Mucosa of rectum (tissue), 2 donors: ENCODE measurements at regions not wholly inside any gene's neighbourhood (a gene's known extent, or its start where the extent isn't known, plus 50 kb on each side); places are given as distances from the start of the nearest gene placed in this dataset.
"Not testable (repeated sequence)": the region's sequence is repeated elsewhere in the genome, so short reads cannot be mapped to it uniquely, and the experiment has no call there.

ENCODE experiments used
- H3K27ac ChIP-seq, 2 donors: one replicate each; pipeline ENCODE4 v1.7.0; 2013; ENCODE audit warnings: inconsistent platforms in 2 of 2, low read depth in 2 of 2, low read length in 2 of 2
- H3K27me3 ChIP-seq, 2 donors: one replicate each; pipeline ENCODE4 v1.7.0; 2013; ENCODE audit warnings: low read length in 2 of 2; ENCODE audit not compliant: control insufficient read depth in 2 of 2, insufficient read depth in 2 of 2
- H3K36me3 ChIP-seq, 2 donors: one replicate each; pipeline ENCODE4 v1.7.0; 2013; ENCODE audit warnings: low read length in 2 of 2; ENCODE audit not compliant: control insufficient read depth in 2 of 2, insufficient read depth in 2 of 2
- H3K4me1 ChIP-seq, 2 donors: one replicate each; pipeline ENCODE4 v1.7.0; 2013; ENCODE audit warnings: low read length in 2 of 2, mild to moderate bottlenecking in 1 of 2; ENCODE audit not compliant: control insufficient read depth in 2 of 2, insufficient read depth in 2 of 2
- H3K4me3 ChIP-seq, 2 donors: one replicate each; pipeline ENCODE4 v1.7.0; 2013; ENCODE audit warnings: low read length in 2 of 2
- H3K9ac ChIP-seq, 2 donors: one replicate each; pipeline ENCODE4 v1.7.0; 2013; ENCODE audit warnings: low read length in 2 of 2, low read depth in 1 of 2, mild to moderate bottlenecking in 1 of 2
- H3K9me3 ChIP-seq, 2 donors: one replicate each; pipeline ENCODE4 v1.7.0; 2013; ENCODE audit warnings: low read length in 2 of 2; ENCODE audit not compliant: control insufficient read depth in 2 of 2
- donor health status: healthy.
- donor health status: Normal muscosa, but diverticular disease.

- H3K9me3 ChIP-seq, result no peaks in the 10 kb centered on the region
- no peaks in the 10 kb centered on the region for H3K4me1 ChIP-seq
- H3K4me3 ChIP-seq, result no peak overlapping the region
- H3K27me3 ChIP-seq, result no peaks in the 10 kb centered on the region
- H3K9ac ChIP-seq, result no peak overlapping the region
- H3K36me3 ChIP-seq, result no peaks in the 10 kb centered on the region
- H3K27ac ChIP-seq, result no peak overlapping the region
Observed at GRCh38 chr4:187491959-187492358, 503.6 kb upstream of the ZFP42 start.

- no peak overlapping the region for H3K27ac ChIP-seq
- H3K4me1 ChIP-seq, result no peaks in the 10 kb centered on the region
- no peak overlapping the region for H3K4me3 ChIP-seq
- H3K27me3 ChIP-seq, result no peaks in the 10 kb centered on the region
- H3K9me3 ChIP-seq, result no peaks in the 10 kb centered on the region
- no peak overlapping the region for H3K9ac ChIP-seq
- H3K36me3 ChIP-seq, result no peaks in the 10 kb centered on the region
Observed at GRCh38 chr4:187493661-187494060, 501.9 kb upstream of the ZFP42 start.

- no peak overlapping the region for H3K9ac ChIP-seq
- no peak overlapping the region for H3K27ac ChIP-seq
- no peak overlapping the region for H3K4me3 ChIP-seq
- no peaks in the 10 kb centered on the region for H3K36me3 ChIP-seq
- H3K9me3 ChIP-seq, result peaks cover 0 to 4% of the 10 kb centered on the region in 2 donors
- no peaks in the 10 kb centered on the region for H3K27me3 ChIP-seq
- H3K4me1 ChIP-seq, result no peaks in the 10 kb centered on the region
Observed at GRCh38 chr4:187499956-187500355, 495.6 kb upstream of the ZFP42 start.

GRCh38 chr4:187500796-187501195 lies 494.8 kb upstream of the ZFP42 start:
- Histone ChIP-seq H3K36me3 (no peaks in the 10 kb centered on the region), H3K9ac (no peak overlapping the region), H3K27ac (no peak overlapping the region), H3K4me1 (no peaks in the 10 kb centered on the region), H3K27me3 (no peaks in the 10 kb centered on the region), H3K4me3 (no peak overlapping the region), H3K9me3 (peaks cover 0 to 4% of the 10 kb centered on the region in 2 donors)

GRCh38 chr4:187501731-187502130 lies 493.8 kb upstream of the ZFP42 start:
- Histone ChIP-seq H3K4me3 (no peak overlapping the region), H3K4me1 (no peaks in the 10 kb centered on the region), H3K27me3 (no peaks in the 10 kb centered on the region), H3K27ac (no peak overlapping the region), H3K36me3 (no peaks in the 10 kb centered on the region), H3K9ac (no peak overlapping the region), H3K9me3 (peaks cover 0 to 4% of the 10 kb centered on the region in 2 donors)

- H3K9me3 ChIP-seq, result no peaks in the 10 kb centered on the region
- no peak overlapping the region for H3K4me3 ChIP-seq
- no peaks in the 10 kb centered on the region for H3K4me1 ChIP-seq
- no peaks in the 10 kb centered on the region for H3K36me3 ChIP-seq
- no peak overlapping the region for H3K9ac ChIP-seq
- H3K27ac ChIP-seq, result no peak overlapping the region
- no peaks in the 10 kb centered on the region for H3K27me3 ChIP-seq
Observed at GRCh38 chr4:187504974-187505797, 490.4 kb upstream of the ZFP42 start.

- not testable (repeated sequence) for H3K9ac ChIP-seq, H3K4me1 ChIP-seq, H3K27me3 ChIP-seq, H3K27ac ChIP-seq, H3K36me3 ChIP-seq, H3K4me3 ChIP-seq, H3K9me3 ChIP-seq
Observed at GRCh38 chr4:187505798-187506141, 489.8 kb upstream of the ZFP42 start.

- H3K4me3 ChIP-seq, result no peak overlapping the region
Observed at GRCh38 chr4:187516224-187516623, 479.3 kb upstream of the ZFP42 start.

GRCh38 chr4:187541666-187542065 lies 453.9 kb upstream of the ZFP42 start:
- H3K27me3 ChIP-seq, result no peaks in the 10 kb centered on the region
- no peak overlapping the region for H3K27ac ChIP-seq
- no peaks in the 10 kb centered on the region for H3K36me3 ChIP-seq
- no peaks in the 10 kb centered on the region for H3K9me3 ChIP-seq
- H3K4me1 ChIP-seq, result no peaks in the 10 kb centered on the region
- H3K4me3 ChIP-seq, result no peak overlapping the region
- no peak overlapping the region for H3K9ac ChIP-seq

More at GRCh38 chr4:187516224-187516623, 479.3 kb upstream of the ZFP42 start:
- H3K36me3 ChIP-seq, result no peaks in the 10 kb centered on the region
- no peak overlapping the region for H3K27ac ChIP-seq
- no peak overlapping the region for H3K9ac ChIP-seq
- no peaks in the 10 kb centered on the region for H3K4me1 ChIP-seq
- H3K27me3 ChIP-seq, result no peaks in the 10 kb centered on the region
- no peaks in the 10 kb centered on the region for H3K9me3 ChIP-seq

- Histone ChIP-seq H3K27ac (no peak overlapping the region), H3K9me3 (no peaks in the 10 kb centered on the region), H3K36me3 (no peaks in the 10 kb centered on the region), H3K4me1 (no peaks in the 10 kb centered on the region), H3K9ac (no peak overlapping the region), H3K4me3 (no peak overlapping the region), H3K27me3 (no peaks in the 10 kb centered on the region)
Observed at GRCh38 chr4:187544461-187545053, 451.0 kb upstream of the ZFP42 start.
